PC-9 (cell line): ENCODE measurements at regions not wholly inside any gene's neighbourhood (a gene's known extent, or its start where the extent isn't known, plus 50 kb on each side); places are given as distances from the start of the nearest gene placed in this dataset.

Source experiments
- BruUV-seq: library from RNA; stranded (reverse); fragments of 400-500 nt; replicated peaks from 2 replicates; lab custom pipeline; 2021; lab: Mats Ljungman, UMichigan
- CTCF ChIA-PET: fragments of 300-600 bp; sonication (Branson Sonifier 250); formaldehyde crosslinking; loops from one replicate; lab custom pipeline; 2022; ENCODE audit warnings: antibody characterized with exemption; lab: Charles Lee
- POLR2A ChIA-PET: fragments of 300-600 bp; sonication (Branson Sonifier 250); formaldehyde crosslinking; loops from one replicate; lab custom pipeline; 2022; ENCODE audit warnings: antibody characterized with exemption; ENCODE audit not compliant: unreplicated experiment; lab: Charles Lee
- DNase-seq, 2 experiments: peaks; one replicate each; pipeline versions ENCODE4 v3.0.0 to v3.0.0-alpha.2; 2015 to 2022; ENCODE audit warnings: mixed read lengths in 1 of 2
- H2AFZ ChIP-seq: fragments of 200-600 bp; sonication (generic); 2 replicates; pipeline ENCODE4 v1.8.1; 2017; ENCODE audit warnings: antibody characterized with exemption
- H3F3A ChIP-seq: fragments of 200-600 bp; sonication (generic); 2 replicates; pipeline ENCODE4 v1.8.1; 2017; ENCODE audit warnings: antibody characterized with exemption, mild to moderate bottlenecking, low read depth; ENCODE audit not compliant: insufficient read depth
- H3K27ac ChIP-seq: fragments of 200-600 bp; sonication (generic); 2 replicates; pipeline ENCODE4 v1.6.1; 2016; ENCODE audit warnings: mixed run types
- H3K27me3 ChIP-seq: fragments of 200-600 bp; sonication (generic); 2 replicates; pipeline ENCODE4 v1.6.1; 2016; ENCODE audit warnings: low read depth, mixed run types; ENCODE audit not compliant: insufficient read depth
- H3K36me3 ChIP-seq: fragments of 200-600 bp; sonication (generic); 2 replicates; pipeline ENCODE4 v1.6.1; 2016; ENCODE audit warnings: low read depth, mixed run types
- H3K4me1 ChIP-seq: fragments of 200-600 bp; sonication (generic); replicated peaks from 2 replicates; pipeline ENCODE4 v1.6.1; 2016; ENCODE audit warnings: mixed run types; ENCODE audit not compliant: insufficient read depth
- H3K4me2 ChIP-seq: fragments of 200-600 bp; sonication (generic); 2 replicates; pipeline ENCODE4 v1.6.1; 2017; ENCODE audit warnings: mixed run types
- H3K4me3 ChIP-seq: fragments of 200-600 bp; sonication (generic); 2 replicates; pipeline ENCODE4 v1.6.1; 2016; ENCODE audit warnings: mixed run types
- H3K79me2 ChIP-seq: fragments of 200-600 bp; sonication (generic); 2 replicates; pipeline ENCODE4 v1.6.1; 2017; ENCODE audit warnings: low read depth, mixed run types
- H3K9me2 ChIP-seq: fragments of 200-600 bp; sonication (generic); 2 replicates; pipeline ENCODE4 v1.8.1; 2017; ENCODE audit warnings: mild to moderate bottlenecking; ENCODE audit not compliant: insufficient read depth
- H3K9me3 ChIP-seq: fragments of 200-600 bp; sonication (generic); 2 replicates; pipeline ENCODE4 v1.8.1; 2016; ENCODE audit warnings: low read depth; ENCODE audit not compliant: insufficient read depth
- H4K20me1 ChIP-seq: fragments of 200-600 bp; sonication (generic); 2 replicates; pipeline ENCODE4 v1.8.1; 2017; ENCODE audit not compliant: insufficient read depth
- EZH2 ChIP-seq: fragments of 200-600 bp; sonication (generic); IDR thresholded peaks from 2 replicates; pipeline ENCODE4 v1.8.0; 2017; ENCODE audit warnings: antibody characterized with exemption, low read depth
- intact Hi-C: fragments of 100-400 bp; cut with micrococcal nuclease; formaldehyde crosslinking; loops from one replicate; pipeline ENCODE4 v1.10.0; 2022; ENCODE audit not compliant: unreplicated experiment
- TF ChIP-seq, protein P1 (sequence below): fragments of 200-600 bp; sonication (generic); conservative IDR thresholded peaks from 2 replicates; pipeline ENCODE4 v1.6.1; 2017; ENCODE audit warnings: mixed run types, antibody characterized with exemption, mild to moderate bottlenecking, moderate library complexity

DNA sequence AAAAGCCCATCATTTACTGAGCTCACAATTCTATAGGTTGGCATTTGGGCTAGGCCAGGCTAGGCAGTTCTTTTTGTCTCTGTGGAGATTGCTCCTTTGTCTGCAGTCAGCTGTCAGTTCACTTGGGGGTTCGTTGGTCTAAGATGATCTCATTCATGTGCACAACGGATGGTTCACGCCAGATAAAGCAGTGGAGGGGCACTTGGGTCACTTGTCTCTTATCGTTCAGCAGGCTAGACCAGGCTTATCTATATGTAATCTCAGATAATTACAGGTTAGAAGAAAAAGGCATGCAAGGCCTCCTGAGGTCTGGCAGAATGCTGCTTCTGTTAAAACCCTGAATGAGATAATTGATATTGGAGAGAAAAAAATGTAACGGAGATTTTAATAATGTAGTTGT lies 119.0 kb upstream of the ATP2B1 start:
- Histone ChIP-seq H3K4me3 (no peak overlapping the region), H3K36me3 (no peaks in the 10 kb centered on the region), H4K20me1 (no peaks in the 10 kb centered on the region), H3K4me1 (peaks cover 20% of the 10 kb centered on the region), H3K4me2 (no peak overlapping the region), H3K79me2 (no peaks in the 10 kb centered on the region), H3K27me3 (no peaks in the 10 kb centered on the region), H3K27ac (no peak overlapping the region), H3F3A (no peaks in the 10 kb centered on the region), H3K9me3 (no peaks in the 10 kb centered on the region; the same call in 1 of the 2 replicates), H2AFZ (0 out of 2 replicates have a peak overlapping the region, but pooled peaks have one; percentile 39), H3K9me2 (no peaks in the 10 kb centered on the region)
- BruUV-seq, result no TSS peak
- intact Hi-C loops, result no loop called here
- TF ChIP-seq, protein P1, sequence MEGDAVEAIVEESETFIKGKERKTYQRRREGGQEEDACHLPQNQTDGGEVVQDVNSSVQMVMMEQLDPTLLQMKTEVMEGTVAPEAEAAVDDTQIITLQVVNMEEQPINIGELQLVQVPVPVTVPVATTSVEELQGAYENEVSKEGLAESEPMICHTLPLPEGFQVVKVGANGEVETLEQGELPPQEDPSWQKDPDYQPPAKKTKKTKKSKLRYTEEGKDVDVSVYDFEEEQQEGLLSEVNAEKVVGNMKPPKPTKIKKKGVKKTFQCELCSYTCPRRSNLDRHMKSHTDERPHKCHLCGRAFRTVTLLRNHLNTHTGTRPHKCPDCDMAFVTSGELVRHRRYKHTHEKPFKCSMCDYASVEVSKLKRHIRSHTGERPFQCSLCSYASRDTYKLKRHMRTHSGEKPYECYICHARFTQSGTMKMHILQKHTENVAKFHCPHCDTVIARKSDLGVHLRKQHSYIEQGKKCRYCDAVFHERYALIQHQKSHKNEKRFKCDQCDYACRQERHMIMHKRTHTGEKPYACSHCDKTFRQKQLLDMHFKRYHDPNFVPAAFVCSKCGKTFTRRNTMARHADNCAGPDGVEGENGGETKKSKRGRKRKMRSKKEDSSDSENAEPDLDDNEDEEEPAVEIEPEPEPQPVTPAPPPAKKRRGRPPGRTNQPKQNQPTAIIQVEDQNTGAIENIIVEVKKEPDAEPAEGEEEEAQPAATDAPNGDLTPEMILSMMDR, result no peak
- TF ChIP-seq EZH2, result no peak
- no peak for DNase-seq
- ChIA-PET CTCF (no interaction called here), POLR2A (no interaction called here)

DNA sequence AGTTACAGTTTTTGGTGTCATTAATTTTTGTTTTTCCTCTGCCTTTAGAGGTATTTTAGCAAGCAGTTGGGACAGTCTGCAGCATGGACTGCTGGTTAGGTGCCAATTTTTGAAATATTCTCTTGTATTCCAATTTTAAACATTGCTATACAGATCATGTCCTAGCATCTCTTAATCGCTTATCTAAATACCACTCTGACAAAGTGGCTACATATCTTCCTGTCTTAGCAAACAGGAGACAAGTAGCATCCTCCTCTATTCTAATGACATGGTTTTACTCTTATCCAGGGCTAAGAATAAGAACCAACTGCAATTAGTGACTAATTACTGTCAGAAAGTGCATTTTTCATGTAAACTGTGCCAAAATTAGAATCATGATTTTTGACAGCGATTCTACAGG lies 117.8 kb upstream of the ATP2B1 start:
- Histone ChIP-seq H4K20me1 (no peaks in the 10 kb centered on the region), H3K4me2 (no peak overlapping the region), H3K79me2 (no peaks in the 10 kb centered on the region), H3K9me2 (no peaks in the 10 kb centered on the region), H3K27me3 (no peaks in the 10 kb centered on the region), H3K9me3 (no peaks in the 10 kb centered on the region), H3K4me3 (no peak overlapping the region), H3K4me1 (peaks cover 20% of the 10 kb centered on the region), H2AFZ (no peak overlapping the region), H3K27ac (no peak overlapping the region), H3K36me3 (no peaks in the 10 kb centered on the region), H3F3A (no peaks in the 10 kb centered on the region)
- ChIA-PET CTCF (no interaction called here), POLR2A (no interaction called here)
- intact Hi-C loops, result no loop called here
- no peak for DNase-seq
- TF ChIP-seq EZH2, result no peak
- TF ChIP-seq, protein P1, result no peak
- BruUV-seq, result no TSS peak

DNA sequence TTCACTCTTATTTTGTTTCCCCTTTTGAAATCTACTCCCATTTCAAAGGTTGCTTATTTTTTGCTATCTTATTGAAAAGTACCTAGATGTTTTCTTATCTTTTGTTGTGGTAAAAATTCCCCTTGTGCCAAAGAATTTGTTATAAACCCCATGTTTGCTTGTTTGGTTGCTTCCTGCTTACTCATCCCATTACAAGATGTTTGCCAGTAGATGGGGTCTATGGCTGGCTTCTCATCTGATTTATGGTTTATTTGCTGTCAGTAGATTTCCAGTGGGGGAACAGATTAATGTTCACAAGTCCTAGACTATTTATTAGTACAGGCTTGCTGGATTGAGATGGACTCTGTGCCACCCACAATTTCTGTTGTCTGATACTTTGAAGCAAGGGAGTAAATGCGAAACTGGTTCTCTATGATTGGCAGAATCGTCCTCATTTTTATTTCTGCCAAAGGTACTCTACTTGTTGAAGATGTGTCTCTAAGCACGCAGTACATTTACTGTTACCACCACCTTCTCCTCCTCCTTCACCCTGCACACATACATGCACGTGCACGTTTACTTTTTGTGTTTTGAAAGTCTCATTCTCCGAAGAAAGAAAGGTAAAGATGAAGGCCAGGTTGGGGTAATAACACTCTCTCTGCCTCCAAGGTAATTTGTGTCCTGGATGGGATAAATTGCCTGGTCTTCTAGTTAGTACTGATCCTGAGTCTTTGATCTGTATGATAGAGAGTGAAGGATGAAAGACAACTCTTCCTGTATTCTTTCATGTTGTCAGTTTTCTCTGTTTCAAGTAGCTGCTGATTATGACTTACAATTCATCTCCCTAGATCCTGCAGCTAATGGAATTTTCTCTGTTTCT lies 117.2 kb upstream of the ATP2B1 start:
- H3K27me3 ChIP-seq, result no peaks in the 10 kb centered on the region
- no peaks in the 10 kb centered on the region for H4K20me1 ChIP-seq
- peak in 1 of 2 experiments; percentile 72 for DNase-seq
- H2AFZ ChIP-seq, result no peak overlapping the region
- H3K4me3 ChIP-seq, result no peak overlapping the region
- H3K4me1 ChIP-seq, result peaks cover 20% of the 10 kb centered on the region
- peak overlapping the region; percentile 26; the same call in 1 of the 2 replicates for H3K4me2 ChIP-seq
- no peak overlapping the region for H3K27ac ChIP-seq
- no peak for TF ChIP-seq EZH2
- TF ChIP-seq, protein P1, result no peak
- CTCF ChIA-PET, result no interaction called here
- no peaks in the 10 kb centered on the region for H3K9me2 ChIP-seq
- H3F3A ChIP-seq, result no peaks in the 10 kb centered on the region
- no peaks in the 10 kb centered on the region for H3K79me2 ChIP-seq
- no peaks in the 10 kb centered on the region for H3K9me3 ChIP-seq
- POLR2A ChIA-PET, result no interaction called here
- no peaks in the 10 kb centered on the region for H3K36me3 ChIP-seq
- no TSS peak for BruUV-seq
- intact Hi-C loops, result no loop called here
